GM19467 (cell line): ENCODE measurements at regions not wholly inside any gene's neighbourhood (a gene's known extent, or its start where the extent isn't known, plus 50 kb on each side); places are given as distances from the start of the nearest gene placed in this dataset.

ENCODE experiments used
- ATAC-seq: cut with Tn5 transposase; IDR thresholded peaks from one replicate; pipeline ENCODE4 v1.9.1; 2021; ENCODE audit warnings: mild to moderate bottlenecking, moderate library complexity; ENCODE audit not compliant: unreplicated experiment

DNA sequence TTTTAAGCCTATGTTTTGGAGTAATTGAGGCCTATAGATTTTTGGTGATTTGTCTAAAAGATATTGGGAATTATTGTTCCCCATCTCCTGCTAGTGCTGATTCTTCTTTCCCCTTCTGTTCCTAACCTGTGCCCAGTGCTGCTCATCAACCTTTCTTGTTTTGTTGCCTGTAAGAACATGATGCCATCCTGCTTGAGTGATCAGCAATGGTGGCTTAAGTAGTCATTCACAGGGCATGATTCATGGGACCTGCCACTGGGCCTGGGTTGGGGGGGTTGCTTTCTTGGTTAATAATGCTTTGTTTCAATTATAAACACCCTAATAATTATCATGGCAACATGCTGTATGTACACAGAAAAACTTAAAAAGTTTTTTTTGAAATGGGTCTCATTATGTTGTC is 562.9 kb upstream of the SETBP1 start:
- no peak for ATAC-seq

DNA sequence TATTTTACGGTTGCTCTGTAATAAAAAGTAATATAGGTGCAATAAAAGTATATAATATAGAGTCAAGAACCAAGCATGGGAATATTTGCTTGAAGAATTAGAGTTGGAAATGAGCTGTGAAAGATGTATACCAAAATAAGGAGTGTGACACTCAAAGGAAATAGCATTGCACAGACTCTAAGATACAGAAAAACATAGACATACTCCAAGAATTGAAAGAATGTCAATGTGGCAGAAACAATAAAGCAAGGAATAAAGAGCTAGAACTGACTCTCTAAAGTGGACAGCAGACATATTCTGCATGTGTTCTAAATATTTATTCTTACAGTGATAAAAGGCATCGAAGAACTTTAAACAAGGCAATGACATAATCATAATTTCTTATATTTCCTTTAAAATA is 561.1 kb upstream of the SETBP1 start:
- no peak for ATAC-seq

DNA sequence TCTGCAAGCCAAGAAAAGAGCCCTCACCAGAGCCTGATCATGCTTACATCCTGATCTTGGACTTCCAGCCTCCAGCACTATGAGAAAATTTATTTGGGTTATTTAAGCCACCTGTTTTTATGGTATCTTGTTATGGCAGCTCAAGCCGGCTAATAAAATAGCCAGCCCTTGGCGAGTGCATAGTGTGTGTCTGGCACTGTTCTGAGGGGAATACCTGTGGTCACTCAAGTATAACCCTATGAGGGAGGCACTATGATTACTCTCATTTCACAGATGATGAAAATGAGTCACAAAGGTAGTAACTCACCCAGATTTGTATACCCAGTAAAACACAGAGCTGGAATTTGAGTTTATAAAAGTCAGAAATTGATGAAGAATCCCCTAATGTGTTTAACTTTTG is 556.9 kb upstream of the SETBP1 start:
- no peak for ATAC-seq

DNA sequence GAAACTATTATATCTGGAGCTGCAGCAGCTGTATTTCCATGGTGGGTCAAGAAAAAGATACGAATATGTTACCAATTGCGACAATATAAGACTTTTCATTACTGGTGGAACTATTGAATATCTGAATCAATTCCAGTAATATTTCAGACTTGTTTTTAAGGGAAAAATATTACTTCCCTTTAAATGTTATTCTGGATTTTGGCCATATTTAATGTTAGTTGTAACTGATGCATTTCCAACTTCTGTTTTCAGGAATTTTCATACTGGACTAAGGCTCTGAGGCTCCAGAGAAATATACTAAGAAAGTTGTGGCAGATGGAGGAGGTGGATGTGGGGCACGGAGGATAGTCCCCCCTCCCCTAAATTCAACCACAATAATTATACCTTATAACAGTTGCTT is 555.2 kb upstream of the SETBP1 start:
- no peak for ATAC-seq

DNA sequence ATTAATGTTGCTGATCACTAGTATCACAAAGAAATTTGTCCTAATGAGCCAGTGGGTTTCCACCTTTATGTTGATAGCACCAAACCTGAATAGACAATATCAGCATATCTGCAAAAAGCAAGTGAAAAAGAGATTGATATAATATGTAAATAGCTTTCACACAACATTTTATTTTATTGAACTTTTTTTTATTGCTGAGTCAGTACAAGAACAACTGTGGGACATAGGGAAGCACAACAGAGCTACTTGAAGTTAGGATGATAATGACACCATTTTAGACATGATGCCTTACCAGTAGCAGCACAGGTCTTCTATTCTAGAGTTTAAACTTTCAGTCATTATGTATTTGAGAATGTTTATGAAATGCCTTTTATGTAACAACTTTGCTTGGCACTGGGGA is 554.1 kb upstream of the SETBP1 start:
- no peak for ATAC-seq

DNA sequence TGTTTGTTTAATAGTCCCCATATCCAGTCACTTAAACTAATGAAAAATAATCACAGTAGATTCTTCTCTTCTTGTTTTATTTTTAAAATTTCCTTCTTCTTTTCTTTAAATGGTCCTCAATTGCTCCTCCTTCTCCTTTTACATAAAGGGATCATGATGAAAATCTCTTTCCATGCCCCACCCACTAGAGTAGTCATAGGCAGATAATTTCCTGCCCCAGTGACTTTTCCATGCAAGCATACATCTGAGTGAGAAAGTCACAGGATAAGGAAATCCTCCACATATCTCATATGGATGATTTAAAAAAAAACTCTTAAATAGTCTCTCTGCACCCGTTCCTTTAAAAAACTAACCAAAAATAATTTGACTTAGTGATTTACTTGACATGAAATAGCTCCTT is 552.3 kb upstream of the SETBP1 start:
- no peak for ATAC-seq

DNA sequence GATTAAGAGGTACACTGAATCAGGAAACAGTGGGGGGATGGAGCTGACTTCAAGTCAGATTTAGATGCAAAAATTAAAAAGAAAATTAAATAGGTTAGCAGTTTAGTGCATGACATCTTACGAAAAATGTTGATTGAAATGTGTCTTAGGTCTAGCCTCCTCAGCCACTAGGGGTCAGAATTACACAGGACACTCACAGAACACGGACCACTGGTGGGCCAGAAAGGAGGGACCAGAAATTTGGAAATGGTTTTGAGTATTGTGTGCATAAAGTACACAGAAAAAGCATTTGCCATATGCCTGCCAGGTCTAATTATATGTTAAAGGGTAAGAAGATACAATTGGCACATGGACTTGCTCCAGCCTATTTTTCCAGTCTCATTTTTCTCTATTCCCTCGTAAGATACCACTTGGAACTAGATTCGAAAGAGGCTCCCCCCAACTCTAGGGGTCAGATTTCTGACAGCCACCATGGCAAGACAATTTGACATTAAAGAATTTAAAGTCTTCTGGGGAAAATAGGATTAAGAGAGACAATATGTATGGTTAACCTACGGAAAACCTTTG is 550.2 kb upstream of the SETBP1 start:
- ATAC-seq = no peak

DNA sequence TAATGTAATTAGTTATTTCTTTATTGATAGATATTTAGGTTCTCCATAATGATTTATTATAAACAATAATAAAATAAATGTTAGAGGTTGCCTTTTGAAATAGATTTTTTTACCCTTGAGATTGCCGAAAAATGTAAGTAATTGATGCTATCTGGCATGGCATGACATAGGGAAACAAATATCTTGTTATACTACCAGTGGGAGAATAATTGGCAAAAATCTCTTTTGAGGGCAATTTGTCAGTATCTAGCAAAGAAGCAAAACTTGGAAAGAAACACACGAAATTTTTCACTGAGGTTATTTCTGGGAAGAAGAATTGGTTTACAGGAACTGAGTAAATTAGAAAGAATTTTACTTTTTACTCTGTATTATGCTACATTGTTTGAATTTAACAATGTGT is 547.2 kb upstream of the SETBP1 start:
- no peak for ATAC-seq

DNA sequence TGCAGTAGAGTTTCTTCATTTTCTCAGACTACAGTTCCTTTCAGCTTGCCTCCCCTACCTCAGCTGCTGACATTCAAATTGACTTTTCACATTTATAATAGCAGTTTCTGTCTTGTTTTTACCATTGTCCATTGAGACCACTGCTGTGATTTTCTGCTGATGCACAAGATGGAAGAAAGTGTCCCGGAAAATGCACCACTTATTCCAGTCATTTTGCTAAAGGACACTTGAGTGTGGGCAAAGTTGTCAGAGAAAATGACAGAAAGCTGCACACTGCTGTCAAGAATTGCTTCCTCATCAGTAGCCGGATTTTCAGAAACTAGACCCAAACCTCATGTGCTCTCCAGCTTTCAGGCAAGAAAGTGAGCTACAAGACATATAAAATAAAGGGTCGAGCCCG is 546.2 kb upstream of the SETBP1 start:
- ATAC-seq = no peak

DNA sequence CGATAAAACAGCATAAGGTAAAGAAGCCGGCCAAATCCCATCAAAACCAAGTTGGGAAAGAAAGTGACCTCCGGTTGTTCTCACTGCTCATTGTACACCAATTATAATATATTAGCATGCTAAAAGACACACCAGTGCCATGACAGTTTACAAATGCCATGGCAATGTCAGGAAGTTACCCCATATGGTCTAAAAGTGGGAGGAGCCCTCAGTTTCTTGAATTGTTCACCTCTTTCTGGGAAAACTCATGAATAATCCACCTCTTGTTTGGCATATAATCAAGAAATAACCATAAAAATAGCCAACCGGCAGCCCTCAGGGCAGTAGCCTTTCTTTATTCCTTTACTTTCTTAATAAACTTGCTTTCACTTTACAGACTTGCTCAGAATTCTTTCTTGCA is 544.9 kb upstream of the SETBP1 start:
- no peak for ATAC-seq

DNA sequence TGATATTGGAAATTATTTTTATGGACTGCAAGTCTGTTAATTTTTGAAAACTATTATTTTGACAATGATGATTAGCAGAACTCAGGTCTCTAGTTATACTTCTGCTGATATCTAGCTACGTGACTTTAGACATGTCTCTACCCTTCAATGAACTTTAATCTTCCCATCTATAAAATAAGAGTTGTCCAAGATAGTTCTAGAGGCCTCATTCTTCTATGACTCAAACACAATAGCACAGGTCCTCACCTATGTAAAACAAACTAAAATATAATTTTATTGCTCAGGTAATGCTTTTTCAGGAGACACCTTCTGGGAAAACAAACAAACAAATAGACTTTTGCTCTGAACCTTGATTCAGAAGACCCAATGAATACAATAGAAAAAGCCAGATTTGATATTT is 544.4 kb upstream of the SETBP1 start:
- no peak for ATAC-seq

DNA sequence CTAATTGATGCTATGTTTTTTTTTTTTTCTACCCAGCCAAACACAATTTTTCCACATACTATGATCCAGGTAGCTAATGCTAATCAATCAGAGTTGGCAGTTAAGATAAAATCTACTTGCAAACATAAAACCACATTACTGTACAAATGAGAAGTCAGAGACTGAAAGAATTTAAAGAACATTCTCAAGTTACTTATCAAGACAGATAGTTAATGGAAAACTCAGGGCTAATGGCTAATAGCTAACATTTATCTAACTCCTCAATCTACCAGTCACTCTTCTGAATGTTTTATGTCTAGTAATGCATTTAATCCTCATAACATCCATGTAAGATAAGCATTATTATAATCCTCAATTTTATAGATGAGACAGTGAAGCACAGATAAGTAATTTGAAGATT is 537.6 kb upstream of the SETBP1 start:
- no peak for ATAC-seq

DNA sequence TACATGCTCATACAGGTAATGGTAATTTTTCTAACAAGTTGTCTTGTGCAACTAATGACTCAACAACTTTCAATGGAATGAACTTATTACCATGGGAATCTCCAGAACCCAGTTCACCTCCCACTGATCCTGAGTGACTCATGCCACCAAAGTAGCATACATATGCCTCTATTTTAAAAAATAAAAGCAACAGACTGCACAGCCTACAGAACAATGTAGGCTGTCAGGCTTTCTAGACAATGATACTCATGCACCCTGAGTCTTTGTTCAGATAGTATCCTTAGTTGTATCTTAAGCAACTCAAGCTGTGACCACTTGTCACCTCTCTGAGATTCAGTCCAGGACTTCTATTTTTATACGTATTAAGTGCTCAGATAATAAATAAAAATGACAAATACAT is 531.0 kb upstream of the SETBP1 start:
- ATAC-seq = no peak

DNA sequence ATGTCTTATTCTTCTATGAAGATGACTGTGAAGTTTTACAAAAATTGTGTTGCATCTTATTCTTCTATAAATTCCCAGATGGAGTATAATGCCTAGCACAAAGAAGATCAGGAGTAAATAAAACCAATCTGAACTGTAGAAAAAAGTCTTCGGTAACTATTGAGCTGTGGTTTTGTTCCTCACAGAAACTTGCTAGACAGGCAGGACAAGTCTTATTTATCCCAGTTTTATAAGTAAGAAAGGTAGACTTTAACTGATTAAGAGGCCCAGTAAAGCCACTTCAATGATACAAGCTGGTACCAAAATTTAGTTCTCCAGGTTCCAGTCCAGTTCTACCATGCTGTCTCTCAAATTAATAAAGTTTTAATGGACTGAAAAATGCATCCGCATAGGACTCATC is 526.7 kb upstream of the SETBP1 start:
- no peak for ATAC-seq

DNA sequence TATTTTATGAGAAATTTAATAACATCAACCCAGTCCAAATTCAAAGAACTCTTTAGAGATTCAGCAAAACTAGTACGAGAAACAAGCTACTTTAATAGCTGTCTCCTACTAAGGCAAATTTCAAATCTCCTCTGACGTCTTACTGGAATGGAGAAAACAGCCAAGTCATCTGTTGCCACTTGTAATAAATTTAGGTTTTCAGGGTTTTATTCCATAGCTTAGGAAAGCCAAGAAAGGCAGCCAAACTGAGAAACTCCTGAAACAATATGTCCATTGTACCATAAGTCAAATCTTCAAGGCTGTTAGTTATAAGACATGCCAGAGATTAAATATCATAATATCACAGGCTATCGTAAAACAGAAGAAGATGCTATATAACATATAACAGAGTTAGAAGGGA is 524.6 kb upstream of the SETBP1 start:
- no peak for ATAC-seq

DNA sequence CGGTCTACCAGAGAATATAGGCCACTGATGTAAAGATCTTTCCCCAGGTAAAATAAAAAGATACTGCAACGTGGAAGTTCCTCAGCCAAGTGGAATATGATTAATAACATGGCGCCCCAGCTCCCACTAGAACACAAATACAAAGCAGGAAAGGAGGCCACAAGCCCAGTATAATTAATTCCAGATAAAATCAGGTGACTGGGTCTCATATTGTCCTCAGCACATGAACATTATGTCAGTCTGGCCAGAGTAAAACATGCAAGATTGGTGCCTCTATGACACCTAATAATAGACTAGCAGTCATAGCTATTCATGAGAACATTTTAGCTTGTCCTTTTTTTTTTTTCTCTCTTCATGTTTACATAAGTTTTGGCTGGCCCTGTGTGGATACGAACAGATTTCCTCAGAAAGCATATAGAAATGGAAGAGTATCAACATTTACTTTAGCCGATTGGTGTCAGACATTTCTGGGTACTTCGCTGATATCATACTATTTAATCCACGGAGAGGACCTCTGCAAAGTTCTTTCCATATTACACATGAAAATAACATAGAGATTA is 523.8 kb upstream of the SETBP1 start:
- ATAC-seq = no peak

DNA sequence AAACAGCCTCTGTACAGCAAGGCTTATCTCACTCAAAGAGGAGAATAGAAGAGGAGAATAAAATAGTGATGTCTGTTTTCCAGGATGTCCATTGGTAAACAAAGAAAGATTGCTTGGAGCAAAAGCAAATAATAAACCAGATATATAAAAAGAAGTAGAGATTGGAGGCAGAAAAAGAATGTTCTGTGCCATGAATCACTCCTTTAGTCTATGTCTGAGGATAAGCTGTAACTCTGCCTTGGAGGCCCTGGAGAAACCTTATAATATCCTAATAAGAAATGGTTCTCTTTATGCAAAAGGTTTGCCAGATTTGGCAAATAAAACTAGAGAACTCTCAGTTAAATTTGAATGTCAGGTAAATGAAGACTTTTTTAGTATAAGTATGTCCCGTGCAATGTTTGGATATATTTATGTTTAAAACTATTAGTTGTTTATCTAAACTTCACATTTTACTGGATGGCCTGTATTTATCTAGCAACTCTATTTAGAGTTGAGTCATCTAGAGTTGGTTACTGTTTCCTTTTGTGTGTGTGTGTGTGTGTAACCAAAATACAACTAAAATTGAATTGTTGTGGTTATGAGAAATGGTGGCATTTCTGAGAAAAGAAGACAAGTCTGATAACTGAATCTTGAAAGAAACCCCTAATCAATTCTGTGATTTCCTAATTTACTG is 510.3 kb upstream of the SETBP1 start:
- no peak for ATAC-seq

DNA sequence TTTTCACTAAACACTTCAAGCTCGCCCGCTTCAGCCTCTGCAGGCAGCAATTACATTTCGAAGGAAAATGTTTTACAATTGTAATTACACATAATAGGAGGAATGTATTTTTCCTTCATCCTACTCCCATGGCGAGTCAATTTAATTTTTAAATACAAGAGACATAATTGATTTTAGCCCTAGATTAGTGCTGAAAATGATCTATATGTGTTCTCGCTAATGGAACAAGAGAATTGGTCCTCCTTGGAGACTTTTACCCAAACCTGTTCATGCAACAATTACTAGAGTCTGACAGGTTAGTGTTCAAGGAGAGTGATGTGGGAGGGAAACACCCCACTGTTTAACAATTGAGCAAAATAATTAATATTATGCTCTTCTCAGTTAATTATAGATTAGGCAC is 509.4 kb upstream of the SETBP1 start:
- ATAC-seq = no peak

DNA sequence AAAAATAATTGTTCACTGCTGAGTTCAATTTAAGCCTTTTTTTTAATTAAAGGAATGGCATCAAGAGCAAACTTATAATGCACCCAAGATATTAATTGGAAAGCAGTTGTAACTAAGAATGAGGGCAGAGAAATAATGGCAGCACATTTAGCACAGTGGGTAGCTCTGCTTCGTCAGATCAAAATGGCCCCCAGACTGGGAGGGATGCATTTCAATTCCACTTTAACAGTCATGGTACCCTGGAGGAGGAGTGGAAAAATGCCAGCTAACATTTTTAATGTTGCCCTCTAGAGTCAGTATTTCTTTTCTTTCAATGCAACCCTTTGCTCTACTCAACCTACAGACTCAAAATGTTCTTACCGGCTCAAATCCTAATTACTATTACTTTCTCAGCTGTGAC is 504.8 kb upstream of the SETBP1 start:
- no peak for ATAC-seq

DNA sequence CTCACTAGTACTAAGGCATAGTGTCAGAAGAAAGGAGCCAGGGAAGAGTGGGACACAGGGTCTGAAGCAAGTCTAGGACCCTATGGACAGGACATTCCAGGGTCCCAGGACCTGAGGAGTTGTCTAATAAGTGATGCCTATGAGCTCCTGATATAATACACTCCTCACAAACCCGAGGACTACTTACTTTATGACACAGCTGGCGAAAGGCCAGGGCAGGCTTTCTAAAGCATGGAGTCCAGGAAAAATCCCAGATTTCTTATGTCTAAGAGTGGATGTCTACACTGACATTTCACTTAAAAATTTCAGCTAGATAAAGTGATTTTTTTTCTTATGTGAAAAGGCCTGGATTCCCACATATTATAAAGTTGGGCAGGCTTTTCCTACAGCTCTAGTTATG is 502.2 kb upstream of the SETBP1 start:
- no peak for ATAC-seq

DNA sequence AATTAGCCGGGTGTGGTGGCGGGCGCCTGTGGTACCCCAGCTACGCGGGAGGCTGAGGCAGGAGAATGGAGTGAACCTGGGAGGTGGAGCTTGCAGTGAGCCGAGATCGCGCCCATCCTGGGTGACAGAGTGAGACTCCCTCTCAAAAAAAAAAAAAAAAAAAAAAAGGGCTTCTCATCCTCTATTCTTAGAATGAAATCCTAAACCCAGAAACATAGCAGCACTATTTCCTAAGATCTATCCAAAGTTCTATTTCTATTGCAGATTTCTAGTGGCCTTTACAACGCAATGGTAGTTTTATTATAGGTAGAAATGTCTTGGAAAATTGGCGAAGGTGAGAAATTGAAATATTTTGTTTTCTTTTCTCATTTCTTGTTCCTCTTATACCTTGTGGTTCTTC is 501.0 kb upstream of the SETBP1 start:
- ATAC-seq = no peak

DNA sequence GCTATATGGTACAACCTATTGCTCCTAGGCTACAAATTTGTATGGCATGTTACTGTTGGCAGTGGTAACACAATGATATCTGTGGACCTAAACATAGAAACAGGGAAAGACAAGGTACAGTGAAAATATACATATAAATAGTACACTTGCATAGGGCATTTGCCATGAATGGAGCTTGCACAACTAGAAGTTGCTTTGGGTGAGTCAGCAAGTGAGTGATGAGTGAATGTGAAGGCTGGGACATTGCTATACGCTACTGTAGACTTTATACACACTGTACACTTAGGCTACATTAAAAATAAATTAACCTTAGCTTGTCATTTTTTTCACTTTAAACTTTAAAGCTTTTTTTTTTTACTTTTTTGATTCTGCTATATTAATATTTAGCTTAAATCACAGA is 500.0 kb upstream of the SETBP1 start:
- no peak for ATAC-seq
